ENCODE measurements at regions not wholly inside any gene's neighbourhood (a gene's known extent, or its start where the extent isn't known, plus 50 kb on each side); places are given as distances from the start of the nearest gene placed in this dataset.

GRCh38 chr7:156590212-156590611, 50.4 kb upstream of the RNF32 start:
- peaks cover 17% of the 10 kb centered on the region for H3K9me3 Mint-ChIP-seq
- H3K4me3 Mint-ChIP-seq = no peak overlapping the region
- peaks cover 6% of the 10 kb centered on the region for H3K27me3 Mint-ChIP-seq
- intact Hi-C loops (cut with micrococcal nuclease) = no loop called here
- DNase-seq (no peak), ATAC-seq (ENCODE audit: low read depth) (no peak)
- no peak for TF ChIP-seq CTCF (IDR thresholded peaks at IDR 0.05)
- peaks cover 1% of the 10 kb centered on the region for H3K36me3 Mint-ChIP-seq (ENCODE audit: low read depth)
- CTCF ChIA-PET = no interaction called here
- H3K27ac Mint-ChIP-seq = no peak overlapping the region
- POLR2A ChIA-PET = no interaction called here
- H3K4me1 Mint-ChIP-seq = no peaks in the 10 kb centered on the region

- Mint-ChIP-seq H3K4me1 (no peaks in the 10 kb centered on the region), H3K27ac (no peak overlapping the region), H3K4me3 (no peak overlapping the region), H3K9me3 (peaks cover 17% of the 10 kb centered on the region), H3K36me3 (ENCODE audit: low read depth) (peaks cover 1% of the 10 kb centered on the region), H3K27me3 (peaks cover 10% of the 10 kb centered on the region)
- CTCF ChIA-PET = no interaction called here
- no peak for ATAC-seq (ENCODE audit: low read depth)
- intact Hi-C loops (cut with micrococcal nuclease) = no loop called here
- POLR2A ChIA-PET = no interaction called here
- no peak for TF ChIP-seq CTCF (IDR thresholded peaks at IDR 0.05)
- no peak for DNase-seq
These were observed 50.8 kb upstream of the RNF32 start for GRCh38 chr7:156589808-156590207.

- peaks cover 11% of the 10 kb centered on the region for H3K9me3 Mint-ChIP-seq
- ChIA-PET POLR2A (no interaction called here), CTCF (no interaction called here)
- H3K27me3 Mint-ChIP-seq = peaks cover 10% of the 10 kb centered on the region
- H3K4me1 Mint-ChIP-seq = no peaks in the 10 kb centered on the region
- H3K36me3 Mint-ChIP-seq (ENCODE audit: low read depth) = peaks cover 1% of the 10 kb centered on the region
- H3K27ac Mint-ChIP-seq = no peak overlapping the region
- TF ChIP-seq CTCF (IDR thresholded peaks at IDR 0.05) = no peak
- H3K4me3 Mint-ChIP-seq = no peak overlapping the region
- no peak for ATAC-seq (ENCODE audit: low read depth)
- intact Hi-C loops (cut with micrococcal nuclease) = no loop called here
- no peak for DNase-seq
These were observed 54.6 kb upstream of the RNF32 start for GRCh38 chr7:156585926-156586325.

GRCh38 chr7:156585025-156585648, 55.4 kb upstream of the RNF32 start:
- peaks cover 11% of the 10 kb centered on the region for H3K9me3 Mint-ChIP-seq
- peaks cover 10% of the 10 kb centered on the region for H3K27me3 Mint-ChIP-seq
- intact Hi-C loops (cut with micrococcal nuclease) = no loop called here
- ChIA-PET CTCF (no interaction called here), POLR2A (no interaction called here)
- peaks cover 1% of the 10 kb centered on the region for H3K36me3 Mint-ChIP-seq (ENCODE audit: low read depth)
- no peak for ATAC-seq (ENCODE audit: low read depth)
- H3K4me3 Mint-ChIP-seq = no peak overlapping the region
- TF ChIP-seq CTCF (IDR thresholded peaks at IDR 0.05) = no peak
- no peaks in the 10 kb centered on the region for H3K4me1 Mint-ChIP-seq
- no peak for DNase-seq
- H3K27ac Mint-ChIP-seq = no peak overlapping the region

GRCh38 chr7:156582591-156583123, 57.9 kb upstream of the RNF32 start:
- no peak overlapping the region for H3K27ac Mint-ChIP-seq
- H3K36me3 Mint-ChIP-seq (ENCODE audit: low read depth) = peaks cover 1% of the 10 kb centered on the region
- DNase-seq = no peak
- POLR2A ChIA-PET = interaction anchor here (0.6 kb wide), 1 partner anchor 13 kb away, joined by 5 read pairs; no protein-coding TSS in a partner anchor
- intact Hi-C loops (cut with micrococcal nuclease) = no loop called here
- CTCF ChIA-PET = no interaction called here
- no peak for TF ChIP-seq CTCF (IDR thresholded peaks at IDR 0.05)
- peaks cover 11% of the 10 kb centered on the region for H3K9me3 Mint-ChIP-seq
- peaks cover 10% of the 10 kb centered on the region for H3K27me3 Mint-ChIP-seq
- ATAC-seq (ENCODE audit: low read depth) = no peak
- no peak overlapping the region for H3K4me3 Mint-ChIP-seq
- no peaks in the 10 kb centered on the region for H3K4me1 Mint-ChIP-seq

Data from activated B cell treated with CpG ODN at 0.5 μM for 24 hours (primary cell).